ENCODE measurements at regions not wholly inside any gene's neighbourhood (a gene's known extent, or its start where the extent isn't known, plus 50 kb on each side); places are given as distances from the start of the nearest gene placed in this dataset.
A peak's percentile ranks its signal among the peaks of the same experiment; 100 is the strongest.

DNA sequence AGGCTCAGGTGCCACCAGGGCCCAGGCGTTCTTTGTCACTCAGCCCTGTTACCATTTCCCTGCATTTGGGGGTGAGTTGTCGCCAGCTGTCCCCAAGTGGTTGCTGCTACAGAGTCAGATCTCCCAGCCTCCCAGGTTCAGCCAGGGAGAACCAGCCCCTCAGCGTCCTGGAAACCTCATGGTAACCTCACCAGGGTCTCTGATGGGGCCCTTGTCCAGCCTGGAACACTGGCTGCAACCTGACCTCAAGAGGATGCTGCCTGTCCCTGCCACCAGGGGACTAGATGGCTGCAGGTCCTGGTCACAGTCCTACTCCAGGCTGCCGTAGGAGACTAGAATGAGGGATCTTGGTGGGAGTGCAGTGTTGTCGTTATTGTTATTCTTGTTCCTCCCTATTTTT lies 228.3 kb upstream of the PDE10A start:
- no peak for TF ChIP-seq CTCF (IDR thresholded peaks at IDR 0.05; ENCODE audit: borderline replicate concordance)
- no peak for DNase-seq

GRCh38 chr6:165890404-165890735 lies 227.3 kb upstream of the PDE10A start:
- peaks cover 4% of the 10 kb centered on the region for H3K4me1 ChIP-seq
- H3K9me3 ChIP-seq (replicated peaks), result peaks cover 12% of the 10 kb centered on the region
- no peak for DNase-seq
- no peak overlapping the region for H3K4me3 ChIP-seq
- no peaks in the 10 kb centered on the region for H3K36me3 ChIP-seq
- TF ChIP-seq CTCF (IDR thresholded peaks at IDR 0.05; ENCODE audit: borderline replicate concordance), result no peak
- H3K27me3 ChIP-seq (ENCODE audit: low read depth), result peaks cover 60% of the 10 kb centered on the region
- intact Hi-C loops (cut with micrococcal nuclease), result no loop called here
- no peak overlapping the region for H3K27ac ChIP-seq (replicated peaks)

More for the DNA sequence above, 228.3 kb upstream of the PDE10A start:
- H3K36me3 ChIP-seq, result no peaks in the 10 kb centered on the region
- H3K9me3 ChIP-seq (replicated peaks), result peaks cover 12% of the 10 kb centered on the region
- no peak overlapping the region for H3K27ac ChIP-seq (replicated peaks)
- no peak overlapping the region for H3K4me3 ChIP-seq
- H3K4me1 ChIP-seq, result peaks cover 4% of the 10 kb centered on the region
- H3K27me3 ChIP-seq (ENCODE audit: low read depth), result peaks cover 60% of the 10 kb centered on the region
- intact Hi-C loops (cut with micrococcal nuclease), result no loop called here

- Histone ChIP-seq H3K4me3 (no peak overlapping the region), H3K27me3 (ENCODE audit: low read depth) (peaks cover 60% of the 10 kb centered on the region), H3K4me1 (peaks cover 4% of the 10 kb centered on the region), H3K36me3 (no peaks in the 10 kb centered on the region), H3K9me3 (replicated peaks) (peaks cover 12% of the 10 kb centered on the region), H3K27ac (replicated peaks) (no peak overlapping the region)
- TF ChIP-seq CTCF (IDR thresholded peaks at IDR 0.05; ENCODE audit: borderline replicate concordance), result peak; percentile 70
- DNase-seq, result no peak
- intact Hi-C loops (cut with micrococcal nuclease), result no loop called here
Measured at GRCh38 chr6:165889636-165890403, 226.8 kb upstream of the PDE10A start.

DNA sequence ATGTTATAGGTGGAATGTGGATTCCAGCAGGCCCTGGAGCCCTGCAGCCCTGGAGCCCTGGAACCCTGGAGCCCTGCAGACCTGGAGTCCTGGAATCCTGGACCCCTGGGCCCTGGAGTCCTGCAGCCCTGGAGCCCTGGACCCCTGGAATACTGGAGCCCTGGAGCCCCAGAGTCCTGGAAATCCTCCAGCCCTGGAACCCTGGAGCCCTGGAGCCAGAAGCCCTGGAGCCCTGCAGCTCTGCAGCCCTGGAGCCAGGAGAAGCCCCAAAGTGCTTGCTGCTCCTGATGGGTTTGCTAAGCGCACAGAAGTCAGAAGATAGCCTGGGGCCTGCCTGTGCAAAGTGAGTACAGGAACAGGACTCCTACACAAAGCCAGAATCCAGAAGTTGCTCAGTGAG lies 223.1 kb upstream of the PDE10A start:
- Histone ChIP-seq H3K9me3 (replicated peaks) (peaks cover 12% of the 10 kb centered on the region), H3K4me3 (no peak overlapping the region), H3K36me3 (no peaks in the 10 kb centered on the region), H3K27ac (replicated peaks) (no peak overlapping the region), H3K27me3 (ENCODE audit: low read depth) (peaks cover 29% of the 10 kb centered on the region), H3K4me1 (peaks cover 4% of the 10 kb centered on the region)
- DNase-seq, result no peak
- TF ChIP-seq CTCF (IDR thresholded peaks at IDR 0.05; ENCODE audit: borderline replicate concordance), result no peak
- intact Hi-C loops (cut with micrococcal nuclease), result no loop called here

DNA sequence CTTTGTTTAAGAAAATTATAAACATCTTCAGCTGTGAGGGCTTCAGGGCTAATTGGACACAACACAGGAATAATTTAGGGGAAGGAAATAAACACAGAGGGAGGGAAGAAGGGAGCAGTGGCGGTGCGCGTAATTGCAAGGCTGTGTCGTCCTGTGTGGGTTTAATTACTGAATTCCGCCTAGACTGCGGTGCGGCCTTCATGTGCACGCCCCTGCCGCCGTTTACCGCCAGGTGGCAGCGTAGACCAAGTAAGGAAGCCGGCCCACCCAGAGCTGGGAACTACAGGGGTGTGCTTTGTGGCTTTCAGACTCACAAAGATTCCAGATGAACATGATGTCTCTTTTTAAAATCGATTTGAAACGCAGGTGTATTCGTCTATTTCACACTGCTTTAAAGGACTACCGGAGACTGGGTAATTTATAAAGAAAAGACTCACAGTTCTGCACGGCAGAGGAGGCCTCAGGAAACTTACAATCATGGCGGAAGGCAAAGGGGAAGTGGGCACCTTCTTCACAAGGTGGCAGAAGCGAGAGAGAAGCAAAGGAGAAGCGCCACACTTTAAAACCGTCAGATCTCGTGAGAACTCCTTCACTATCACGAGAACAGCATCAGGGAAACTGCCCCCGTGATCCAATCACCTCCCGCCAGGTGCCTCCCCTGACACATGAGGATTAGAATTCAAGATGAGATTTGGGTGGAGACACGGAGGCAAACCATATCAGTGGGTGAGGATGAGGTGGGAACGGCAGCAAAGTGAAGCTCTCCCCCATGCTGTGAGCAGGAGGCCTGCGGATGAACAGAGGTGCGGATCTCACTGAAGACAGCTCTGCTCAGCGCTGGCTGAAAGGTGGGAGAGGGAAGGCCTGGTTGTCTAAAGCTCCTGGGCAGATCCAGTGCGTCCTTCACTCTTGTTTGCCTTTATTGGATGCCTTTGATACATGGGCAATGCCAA lies 222.0 kb upstream of the PDE10A start:
- no peaks in the 10 kb centered on the region for H3K36me3 ChIP-seq
- TF ChIP-seq CTCF (IDR thresholded peaks at IDR 0.05; ENCODE audit: borderline replicate concordance), result peak; percentile 97
- H3K27me3 ChIP-seq (ENCODE audit: low read depth), result peaks cover 19% of the 10 kb centered on the region
- peaks cover 12% of the 10 kb centered on the region for H3K9me3 ChIP-seq (replicated peaks)
- intact Hi-C loops (cut with micrococcal nuclease), result loop anchor here (2.0 kb wide), 1 partner anchor 222 kb away; no protein-coding TSS in a partner anchor
- peak; percentile 81 for DNase-seq
- H3K27ac ChIP-seq (replicated peaks), result no peak overlapping the region
- H3K4me1 ChIP-seq, result no peaks in the 10 kb centered on the region
- H3K4me3 ChIP-seq, result no peak overlapping the region

All from left ventricle myocardium inferior (tissue), 1 donor.